ENCODE measurements at regions not wholly inside any gene's neighbourhood (a gene's known extent, or its start where the extent isn't known, plus 50 kb on each side); places are given as distances from the start of the nearest gene placed in this dataset.

GRCh38 chr1:228983661-228984060 is 248.4 kb downstream of the RHOU start:
- DNase-seq (ENCODE audit: extremely low spot score, insufficient read length, low read depth) (no peak), FAIRE-seq (no peak)

DNA sequence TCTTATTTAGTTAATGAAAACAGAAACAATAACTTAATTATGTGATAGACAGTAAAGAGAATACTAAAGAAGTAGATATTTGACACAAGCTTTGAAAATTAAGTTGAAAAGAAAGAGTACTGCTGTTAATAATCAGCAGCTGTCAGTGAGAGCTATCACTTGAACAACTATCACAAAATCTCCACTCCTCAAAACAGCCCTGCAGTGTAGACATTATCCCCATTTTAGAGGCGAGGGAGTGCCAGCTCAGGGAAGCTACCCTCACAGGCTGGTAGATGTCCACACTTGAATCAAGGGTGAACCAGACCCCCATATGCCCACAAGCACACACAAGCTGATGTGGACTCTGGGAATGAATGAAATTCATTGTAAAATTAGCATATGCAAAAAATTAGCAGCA is 248.8 kb downstream of the RHOU start:
- FAIRE-seq: no peak
- DNase-seq (ENCODE audit: extremely low spot score, insufficient read length, low read depth): no peak

- no peak for DNase-seq (ENCODE audit: extremely low spot score, insufficient read length, low read depth)
- FAIRE-seq: no peak
Measured at GRCh38 chr1:228984646-228985631, 249.7 kb downstream of the RHOU start.

DNA sequence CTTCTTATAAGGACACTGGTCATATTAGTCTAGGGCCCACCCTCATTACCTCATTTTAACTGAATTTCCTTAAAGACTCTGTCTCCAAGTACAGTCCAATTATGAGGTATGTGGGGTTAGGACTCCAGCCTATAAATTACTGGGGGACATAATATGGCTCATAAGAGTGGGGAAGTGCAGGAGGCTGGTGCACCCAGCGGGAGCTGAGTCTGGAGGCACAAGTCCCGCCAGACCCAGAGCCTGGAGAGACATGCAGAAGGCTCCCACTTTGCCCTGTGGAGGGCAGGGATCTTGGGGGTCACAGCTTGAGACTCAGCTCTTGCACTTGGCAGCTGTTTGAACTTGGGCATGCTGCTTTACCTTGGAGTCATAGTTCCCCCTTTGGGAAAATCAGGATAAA is 250.4 kb downstream of the RHOU start:
- no peak for DNase-seq (ENCODE audit: extremely low spot score, insufficient read length, low read depth)
- no peak for FAIRE-seq

GRCh38 chr1:228986093-228986904 is 251.0 kb downstream of the RHOU start:
- no peak for FAIRE-seq
- DNase-seq (ENCODE audit: extremely low spot score, insufficient read length, low read depth): no peak

DNA sequence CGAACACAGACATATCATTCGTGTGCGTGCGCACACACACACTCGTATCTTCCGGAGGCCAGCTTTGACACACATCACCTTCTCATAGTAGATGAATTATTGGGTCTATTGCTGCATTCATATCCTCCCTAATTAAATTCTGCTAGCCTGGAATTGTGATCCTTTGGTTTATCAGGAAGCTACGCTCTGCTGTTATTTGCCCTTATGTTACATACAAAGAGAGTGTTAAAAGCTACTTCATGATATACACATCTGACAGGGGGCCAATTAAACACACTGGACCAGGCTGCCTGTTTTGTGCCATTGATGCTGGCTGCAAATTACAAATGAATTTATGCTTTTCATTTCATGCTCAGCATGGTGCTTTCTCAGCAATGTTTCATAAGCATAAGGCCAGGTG is 252.0 kb downstream of the RHOU start:
- DNase-seq (ENCODE audit: extremely low spot score, insufficient read length, low read depth): no peak
- no peak for FAIRE-seq

- no peak for FAIRE-seq
- DNase-seq (ENCODE audit: extremely low spot score, insufficient read length, low read depth): no peak
Measured at GRCh38 chr1:228987736-228988506, 252.6 kb downstream of the RHOU start.

DNA sequence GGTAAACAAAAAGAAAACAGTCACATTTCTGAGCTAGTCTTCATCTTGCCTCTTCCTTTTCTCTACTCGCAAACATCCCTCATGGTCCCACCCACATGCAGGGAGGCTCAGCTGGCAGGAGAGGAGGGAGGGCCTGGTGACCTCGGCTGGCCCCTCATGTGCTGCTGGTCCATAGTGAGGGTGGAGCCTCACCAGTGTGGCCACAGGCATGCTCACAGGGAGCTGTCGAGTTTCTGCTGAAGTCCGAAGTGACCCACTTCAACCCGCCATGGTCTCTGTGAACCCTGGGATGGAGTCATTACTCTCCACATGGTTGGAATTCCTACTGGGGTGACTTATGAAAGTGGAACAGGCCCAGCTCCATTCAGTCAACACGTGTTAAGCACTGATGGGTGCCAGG is 253.4 kb downstream of the RHOU start:
- no peak for FAIRE-seq
- DNase-seq (ENCODE audit: extremely low spot score, insufficient read length, low read depth): no peak

- DNase-seq (ENCODE audit: extremely low spot score, insufficient read length, low read depth): no peak
- no peak for FAIRE-seq
Measured at GRCh38 chr1:228989176-228989575, 253.9 kb downstream of the RHOU start.

- no peak for DNase-seq (ENCODE audit: extremely low spot score, insufficient read length, low read depth)
- FAIRE-seq: no peak
Measured at GRCh38 chr1:228989676-228989991, 254.4 kb downstream of the RHOU start.

DNA sequence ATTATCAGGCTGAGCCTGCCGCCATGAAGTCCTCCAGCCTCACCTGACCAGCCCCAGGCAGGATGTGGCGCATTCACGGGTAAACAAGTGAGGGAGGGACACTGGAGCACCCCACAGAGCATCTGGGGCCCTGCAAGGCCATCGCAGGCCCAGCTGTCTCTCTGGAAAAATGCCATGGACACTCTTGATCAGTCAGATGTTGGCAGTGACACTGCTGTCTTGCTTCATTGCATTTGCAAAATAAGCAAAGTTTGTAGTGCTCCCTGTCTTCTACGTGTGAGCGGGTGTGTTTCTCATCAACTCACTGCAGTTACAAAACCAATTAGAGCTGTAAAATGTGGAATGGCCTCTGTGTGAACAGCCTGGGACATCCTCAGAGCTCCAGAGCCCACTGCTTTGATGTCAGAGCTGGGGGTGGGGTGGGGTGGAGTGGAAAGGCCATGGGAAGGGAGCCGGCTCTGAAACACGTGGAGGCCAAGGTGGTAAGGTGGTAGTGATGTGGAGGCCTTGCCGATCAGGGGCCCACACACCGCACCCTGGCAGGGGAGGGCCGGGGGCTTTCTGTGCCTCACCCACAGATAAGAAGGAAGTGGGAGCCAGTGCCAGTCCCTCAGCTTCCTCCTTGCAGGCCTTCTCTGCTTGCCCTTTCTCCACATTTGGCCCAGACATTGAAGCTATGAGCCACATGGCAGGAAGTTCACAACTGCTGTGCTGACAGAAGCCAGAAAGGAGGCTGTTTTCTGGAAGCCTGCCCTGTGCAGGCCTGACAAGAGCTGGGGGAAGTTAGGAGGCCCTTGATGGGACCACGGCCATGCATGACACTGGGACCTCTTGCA is 254.9 kb downstream of the RHOU start:
- DNase-seq (ENCODE audit: extremely low spot score, insufficient read length, low read depth): no peak

DNA sequence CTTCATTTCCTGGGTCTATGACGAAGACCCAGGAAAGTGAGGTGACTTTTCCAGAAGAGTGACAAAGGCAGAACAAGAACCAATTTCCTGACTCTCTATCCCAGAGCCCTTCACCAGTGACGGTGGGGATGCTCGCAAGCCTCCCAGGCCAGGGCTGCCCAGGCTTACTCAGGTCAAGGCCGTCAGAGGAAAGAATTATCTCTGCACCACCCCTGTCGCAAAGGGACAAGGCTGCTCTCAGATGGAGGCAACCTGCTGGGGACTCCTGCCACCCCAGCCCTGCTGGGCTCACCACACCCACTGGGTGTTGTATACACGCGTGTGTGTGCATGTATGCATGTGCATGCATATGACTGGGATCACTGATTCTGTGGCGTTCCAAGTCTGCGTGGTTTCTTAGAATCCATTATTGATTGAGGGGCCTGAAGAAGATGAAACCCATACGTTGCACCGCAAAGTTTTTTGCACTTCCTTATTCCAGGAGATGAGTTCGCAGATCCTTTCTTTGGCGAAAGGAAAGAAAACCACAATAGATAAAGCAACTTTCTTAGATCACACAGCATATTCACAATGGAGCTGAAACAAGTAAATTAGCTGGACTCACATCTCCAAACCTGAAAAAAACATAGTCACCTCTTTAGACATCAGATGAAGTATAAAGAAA is 255.8 kb downstream of the RHOU start:
- no peak for FAIRE-seq
- no peak for DNase-seq (ENCODE audit: extremely low spot score, insufficient read length, low read depth)

More for the DNA sequence above, 254.9 kb downstream of the RHOU start:
- no peak for FAIRE-seq

GRCh38 chr1:228992044-228992443 is 256.8 kb downstream of the RHOU start:
- no peak for DNase-seq (ENCODE audit: extremely low spot score, insufficient read length, low read depth)
- no peak for FAIRE-seq

DNA sequence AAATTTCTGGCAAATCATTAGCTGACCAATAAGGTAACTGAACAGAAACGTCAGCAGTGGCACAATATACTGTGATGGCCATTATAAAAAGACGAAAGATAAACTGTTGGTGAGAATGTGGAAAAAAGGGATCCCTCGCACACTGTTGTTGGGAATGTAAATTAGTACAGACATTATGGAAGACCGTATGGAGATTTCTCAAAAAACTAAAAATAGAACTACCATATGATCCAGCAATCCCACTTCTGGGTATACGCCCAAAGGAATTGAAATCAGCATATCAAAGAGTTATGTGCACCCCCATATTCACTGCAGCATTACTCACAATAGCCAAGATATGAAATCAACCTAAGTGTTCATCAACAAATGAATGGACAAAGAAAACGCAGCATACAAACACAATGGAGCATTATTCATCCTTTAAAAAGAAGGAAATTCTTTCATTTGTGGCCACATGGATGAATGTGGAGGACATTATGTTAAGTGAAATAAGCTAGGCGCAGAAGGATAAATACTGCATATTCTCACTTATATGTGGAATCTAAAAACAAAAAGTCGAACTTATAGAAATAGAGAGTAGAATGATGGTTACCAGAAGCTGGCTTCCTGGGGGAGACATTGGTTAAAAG is 257.7 kb downstream of the RHOU start:
- DNase-seq (ENCODE audit: extremely low spot score, insufficient read length, low read depth) (no peak), FAIRE-seq (no peak)

DNA sequence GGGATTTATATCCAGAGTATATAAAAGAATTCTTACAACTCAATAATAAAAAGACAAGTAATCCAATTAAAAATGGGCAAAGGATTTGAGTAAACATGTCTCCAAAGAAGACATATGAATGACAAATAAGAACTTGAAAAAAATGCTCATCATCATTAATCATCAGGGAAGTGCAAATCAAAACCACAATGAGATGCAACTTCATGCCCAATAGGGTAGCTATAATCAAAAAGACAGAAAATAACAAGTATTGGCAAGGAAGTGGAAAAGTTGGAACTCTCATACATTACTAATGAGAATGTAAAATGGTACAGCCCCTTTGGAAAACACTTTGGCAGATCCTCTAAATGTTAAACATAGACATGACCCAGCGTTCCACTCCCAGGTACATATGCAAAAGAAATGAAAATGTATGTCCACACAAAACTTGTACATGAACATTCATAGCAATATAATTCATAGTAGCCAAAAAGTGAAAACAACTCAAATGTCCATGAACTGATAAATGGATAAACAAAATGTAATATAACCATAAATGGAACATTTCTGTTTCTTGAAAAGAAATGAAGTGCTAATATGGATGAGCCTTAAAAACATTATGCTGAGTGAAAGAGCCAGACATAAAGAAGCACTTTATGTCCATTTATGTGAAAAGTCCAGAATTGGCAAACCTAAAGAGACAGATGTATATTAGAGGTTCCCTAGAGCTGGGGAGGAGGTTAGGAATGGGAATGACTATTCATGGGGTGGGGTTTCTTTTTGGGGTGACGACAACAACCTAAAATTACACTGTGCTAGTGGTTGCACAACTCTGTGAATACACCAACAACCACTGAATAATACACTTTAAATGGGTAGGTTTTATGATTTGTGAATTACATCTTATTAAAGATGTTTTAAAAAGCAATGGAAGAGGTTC is 259.7 kb downstream of the RHOU start:
- no peak for FAIRE-seq
- DNase-seq (ENCODE audit: extremely low spot score, insufficient read length, low read depth): no peak

- DNase-seq (ENCODE audit: extremely low spot score, insufficient read length, low read depth) (no peak), FAIRE-seq (no peak)
Measured at GRCh38 chr1:228996281-228996680, 261.0 kb downstream of the RHOU start.

- DNase-seq (ENCODE audit: extremely low spot score, insufficient read length, low read depth): no peak
- no peak for FAIRE-seq
Measured at GRCh38 chr1:228997721-228998144, 262.5 kb downstream of the RHOU start.

DNA sequence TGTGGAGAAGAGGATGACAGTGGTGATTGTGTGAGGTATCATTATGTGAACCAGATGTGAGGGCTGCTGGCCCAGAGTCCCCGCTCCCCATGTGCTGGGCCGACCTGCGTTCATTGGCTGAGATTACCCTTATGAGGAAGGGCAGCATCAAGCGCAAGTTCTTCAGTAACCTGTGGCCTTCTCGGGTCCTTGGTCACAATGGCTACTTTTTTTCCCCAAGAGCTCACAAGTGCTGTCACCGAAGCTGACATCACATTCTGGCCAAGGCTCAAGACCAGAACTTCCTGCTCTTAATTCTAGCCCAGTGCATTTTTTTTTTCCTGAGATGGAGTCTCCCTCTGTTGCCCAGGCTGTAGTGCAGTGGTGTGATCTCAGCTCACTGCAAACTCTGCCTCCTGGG is 262.9 kb downstream of the RHOU start:
- FAIRE-seq: no peak
- DNase-seq (ENCODE audit: extremely low spot score, insufficient read length, low read depth): no peak

Measured in GM18507 (cell line).